HepG2 (cell line): ENCODE measurements at regions not wholly inside any gene's neighbourhood (a gene's known extent, or its start where the extent isn't known, plus 50 kb on each side); places are given as distances from the start of the nearest gene placed in this dataset.

Experiments
- CEBPB ChIP-seq: IDR thresholded peaks from 2 replicates; pipeline ENCODE4 v1.6.1; 2011; ENCODE audit warnings: low read depth, low read length, improper control_type of control experiment, borderline replicate concordance
- DR1 ChIP-seq: sonication (generic); formaldehyde crosslinking; IDR thresholded peaks from 2 replicates; pipeline ENCODE4 v1.8.0; 2021; ENCODE audit warnings: mild to moderate bottlenecking, missing genetic modification reagents, inconsistent platforms
- FOSL1 ChIP-seq: sonication (generic); formaldehyde crosslinking; IDR thresholded peaks from 2 replicates; pipeline ENCODE4 v1.9.0; 2021; ENCODE audit warnings: missing genetic modification reagents, borderline replicate concordance
- POLR2AphosphoS5 ChIP-seq: IDR thresholded peaks from 2 replicates; pipeline ENCODE4 v1.6.1; 2012; ENCODE audit warnings: low read depth, low read length
- SIN3A ChIP-seq: IDR thresholded peaks from 2 replicates; pipeline ENCODE4 v1.6.1; 2011; ENCODE audit warnings: low read depth, mild to moderate bottlenecking, control low read depth, low read length, borderline replicate concordance
- ZNF251 ChIP-seq: sonication (generic); formaldehyde crosslinking; IDR thresholded peaks from 2 replicates; pipeline ENCODE4 v1.9.0; 2021; ENCODE audit warnings: mild to moderate bottlenecking, missing genetic modification reagents
- ZNF383 ChIP-seq: sonication (generic); formaldehyde crosslinking; IDR thresholded peaks from 2 replicates; pipeline ENCODE4 v1.4.0; 2020; ENCODE audit warnings: missing genetic modification reagents, mild to moderate bottlenecking, borderline replicate concordance
- TF ChIP-seq, protein P1 (sequence below): sonication (generic); formaldehyde crosslinking; conservative IDR thresholded peaks from 2 replicates; pipeline ENCODE4 v1.8.0; 2022; ENCODE audit warnings: low read depth, missing genetic modification reagents
- TF ChIP-seq, protein P2 (sequence below): IDR thresholded peaks from 2 replicates; pipeline ENCODE4 v1.6.1; 2016; ENCODE audit warnings: low read depth, borderline replicate concordance
- TF ChIP-seq, protein P3 (sequence below): IDR thresholded peaks from 2 replicates; pipeline ENCODE4 v1.6.1; 2016

DNA sequence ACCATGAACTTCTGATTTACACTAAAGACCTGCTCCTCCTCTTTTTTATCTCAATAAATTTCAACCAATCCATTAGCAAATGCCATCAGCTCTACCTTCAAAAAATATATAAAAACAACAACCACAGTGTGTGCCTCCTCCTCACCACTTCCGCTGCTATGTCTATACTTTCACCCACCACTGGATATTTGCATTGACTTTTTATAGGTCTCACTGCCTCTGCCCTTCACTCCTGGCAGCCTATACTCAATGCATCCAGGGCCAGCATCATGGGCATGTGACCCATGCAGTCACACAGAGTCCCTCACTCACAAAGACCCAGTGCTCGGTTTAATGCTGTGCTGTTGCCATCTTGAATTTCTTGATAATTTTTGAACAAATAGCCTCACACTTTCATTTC, 53.5 kb upstream of the CCDC54 start:
- TF ChIP-seq CEBPB: no peak
- no peak for TF ChIP-seq FOSL1 (CRISPR knock-in tag)
- TF ChIP-seq, protein P1, sequence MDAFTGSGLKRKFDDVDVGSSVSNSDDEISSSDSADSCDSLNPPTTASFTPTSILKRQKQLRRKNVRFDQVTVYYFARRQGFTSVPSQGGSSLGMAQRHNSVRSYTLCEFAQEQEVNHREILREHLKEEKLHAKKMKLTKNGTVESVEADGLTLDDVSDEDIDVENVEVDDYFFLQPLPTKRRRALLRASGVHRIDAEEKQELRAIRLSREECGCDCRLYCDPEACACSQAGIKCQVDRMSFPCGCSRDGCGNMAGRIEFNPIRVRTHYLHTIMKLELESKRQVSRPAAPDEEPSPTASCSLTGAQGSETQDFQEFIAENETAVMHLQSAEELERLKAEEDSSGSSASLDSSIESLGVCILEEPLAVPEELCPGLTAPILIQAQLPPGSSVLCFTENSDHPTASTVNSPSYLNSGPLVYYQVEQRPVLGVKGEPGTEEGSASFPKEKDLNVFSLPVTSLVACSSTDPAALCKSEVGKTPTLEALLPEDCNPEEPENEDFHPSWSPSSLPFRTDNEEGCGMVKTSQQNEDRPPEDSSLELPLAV (CRISPR knock-in tag): no peak
- TF ChIP-seq, protein P2, sequence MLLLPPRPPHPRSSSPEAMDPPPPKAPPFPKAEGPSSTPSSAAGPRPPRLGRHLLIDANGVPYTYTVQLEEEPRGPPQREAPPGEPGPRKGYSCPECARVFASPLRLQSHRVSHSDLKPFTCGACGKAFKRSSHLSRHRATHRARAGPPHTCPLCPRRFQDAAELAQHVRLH (CRISPR knock-in tag): no peak
- TF ChIP-seq ZNF251: no peak
- no peak for TF ChIP-seq DR1 (CRISPR knock-in tag)
- no peak for TF ChIP-seq ZNF383 (CRISPR knock-in tag)
- TF ChIP-seq SIN3A: no peak
- no peak for TF ChIP-seq POLR2AphosphoS5
- TF ChIP-seq, protein P3, sequence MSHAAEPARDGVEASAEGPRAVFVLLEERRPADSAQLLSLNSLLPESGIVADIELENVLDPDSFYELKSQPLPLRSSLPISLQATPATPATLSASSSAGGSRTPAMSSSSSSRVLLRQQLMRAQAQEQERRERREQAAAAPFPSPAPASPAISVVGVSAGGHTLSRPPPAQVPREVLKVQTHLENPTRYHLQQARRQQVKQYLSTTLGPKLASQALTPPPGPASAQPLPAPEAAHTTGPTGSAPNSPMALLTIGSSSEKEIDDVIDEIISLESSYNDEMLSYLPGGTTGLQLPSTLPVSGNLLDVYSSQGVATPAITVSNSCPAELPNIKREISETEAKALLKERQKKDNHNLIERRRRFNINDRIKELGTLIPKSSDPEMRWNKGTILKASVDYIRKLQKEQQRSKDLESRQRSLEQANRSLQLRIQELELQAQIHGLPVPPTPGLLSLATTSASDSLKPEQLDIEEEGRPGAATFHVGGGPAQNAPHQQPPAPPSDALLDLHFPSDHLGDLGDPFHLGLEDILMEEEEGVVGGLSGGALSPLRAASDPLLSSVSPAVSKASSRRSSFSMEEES (CRISPR knock-in tag): no peak
